Limb (tissue), 2 donors: ENCODE measurements at regions not wholly inside any gene's neighbourhood (a gene's known extent, or its start where the extent isn't known, plus 50 kb on each side); places are given as distances from the start of the nearest gene placed in this dataset.
"Not testable (repeated sequence)": the region's sequence is repeated elsewhere in the genome, so short reads cannot be mapped to it uniquely, and the experiment has no call there.

Experiments used
- DNase-seq, 2 donors: peaks; one replicate each; pipeline ENCODE4 v3.0.0-alpha.2; 2016; ENCODE audit errors: extremely low spot score in 2 of 2

- DNase-seq, result not testable (repeated sequence)
Measured at GRCh38 chr13:64121023-64121709, 2705.5 kb upstream of the PCDH20 start.

- DNase-seq, result no peak
Measured at GRCh38 chr13:64099994-64100393, 2684.3 kb upstream of the PCDH20 start.

GRCh38 chr13:64090311-64090710 is 2674.7 kb upstream of the PCDH20 start:
- DNase-seq, result no peak

GRCh38 chr13:64088491-64088890 is 2672.8 kb upstream of the PCDH20 start:
- DNase-seq, result no peak

GRCh38 chr13:64087624-64088023 is 2672.0 kb upstream of the PCDH20 start:
- DNase-seq, result no peak

GRCh38 chr13:64083811-64084210 is 2668.2 kb upstream of the PCDH20 start:
- no peak for DNase-seq

- DNase-seq, result no peak
Measured at GRCh38 chr13:64083396-64083795, 2667.7 kb upstream of the PCDH20 start.

- DNase-seq, result no peak
Measured at GRCh38 chr13:64078480-64078936, 2662.9 kb upstream of the PCDH20 start.

GRCh38 chr13:64078025-64078424 is 2662.4 kb upstream of the PCDH20 start:
- DNase-seq, result no peak

GRCh38 chr13:64077132-64077835 is 2661.6 kb upstream of the PCDH20 start:
- DNase-seq, result not testable (repeated sequence)

- DNase-seq, result no peak
Measured at GRCh38 chr13:64075543-64076271, 2660.1 kb upstream of the PCDH20 start.

- no peak for DNase-seq
Measured at GRCh38 chr13:64074971-64075474, 2659.4 kb upstream of the PCDH20 start.

GRCh38 chr13:64073203-64073602 is 2657.6 kb upstream of the PCDH20 start:
- DNase-seq, result no peak

- DNase-seq, result no peak
Measured at GRCh38 chr13:64071352-64071751, 2655.7 kb upstream of the PCDH20 start.

- DNase-seq, result no peak
Measured at GRCh38 chr13:64069892-64070291, 2654.2 kb upstream of the PCDH20 start.

- no peak for DNase-seq
Measured at GRCh38 chr13:64066711-64067110, 2651.1 kb upstream of the PCDH20 start.

- no peak for DNase-seq
Measured at GRCh38 chr13:64061649-64062048, 2646.0 kb upstream of the PCDH20 start.

GRCh38 chr13:64057372-64058020 is 2641.8 kb upstream of the PCDH20 start:
- DNase-seq, result no peak

- no peak for DNase-seq
Measured at GRCh38 chr13:64054321-64054720, 2638.7 kb upstream of the PCDH20 start.

GRCh38 chr13:64052521-64052920 is 2636.9 kb upstream of the PCDH20 start:
- no peak for DNase-seq

GRCh38 chr13:64051278-64051677 is 2635.6 kb upstream of the PCDH20 start:
- DNase-seq, result no peak

- peak in 1 of 2 donors; percentile 59 for DNase-seq
Measured at GRCh38 chr13:64041296-64041695, 2625.6 kb upstream of the PCDH20 start.
